PC-9 (cell line): ENCODE measurements at regions not wholly inside any gene's neighbourhood (a gene's known extent, or its start where the extent isn't known, plus 50 kb on each side); places are given as distances from the start of the nearest gene placed in this dataset.

Experiments used
- EZH2 ChIP-seq: fragments of 200-600 bp; sonication (generic); IDR thresholded peaks from 2 replicates; pipeline ENCODE4 v1.8.0; 2017; ENCODE audit warnings: antibody characterized with exemption, low read depth
- TF ChIP-seq, protein P1 (sequence below): fragments of 200-600 bp; sonication (generic); conservative IDR thresholded peaks from 2 replicates; pipeline ENCODE4 v1.6.1; 2017; ENCODE audit warnings: mixed run types, antibody characterized with exemption, mild to moderate bottlenecking, moderate library complexity

GRCh38 chr14:101494826-101495225 is 66.5 kb upstream of the DIO3 start:
- no peak for TF ChIP-seq EZH2
- TF ChIP-seq, protein P1, sequence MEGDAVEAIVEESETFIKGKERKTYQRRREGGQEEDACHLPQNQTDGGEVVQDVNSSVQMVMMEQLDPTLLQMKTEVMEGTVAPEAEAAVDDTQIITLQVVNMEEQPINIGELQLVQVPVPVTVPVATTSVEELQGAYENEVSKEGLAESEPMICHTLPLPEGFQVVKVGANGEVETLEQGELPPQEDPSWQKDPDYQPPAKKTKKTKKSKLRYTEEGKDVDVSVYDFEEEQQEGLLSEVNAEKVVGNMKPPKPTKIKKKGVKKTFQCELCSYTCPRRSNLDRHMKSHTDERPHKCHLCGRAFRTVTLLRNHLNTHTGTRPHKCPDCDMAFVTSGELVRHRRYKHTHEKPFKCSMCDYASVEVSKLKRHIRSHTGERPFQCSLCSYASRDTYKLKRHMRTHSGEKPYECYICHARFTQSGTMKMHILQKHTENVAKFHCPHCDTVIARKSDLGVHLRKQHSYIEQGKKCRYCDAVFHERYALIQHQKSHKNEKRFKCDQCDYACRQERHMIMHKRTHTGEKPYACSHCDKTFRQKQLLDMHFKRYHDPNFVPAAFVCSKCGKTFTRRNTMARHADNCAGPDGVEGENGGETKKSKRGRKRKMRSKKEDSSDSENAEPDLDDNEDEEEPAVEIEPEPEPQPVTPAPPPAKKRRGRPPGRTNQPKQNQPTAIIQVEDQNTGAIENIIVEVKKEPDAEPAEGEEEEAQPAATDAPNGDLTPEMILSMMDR = no peak
